ENCODE measurements at regions not wholly inside any gene's neighbourhood (a gene's known extent, or its start where the extent isn't known, plus 50 kb on each side); places are given as distances from the start of the nearest gene placed in this dataset.

GRCh38 chr13:88592105-88592504 is 920.9 kb downstream of the SLITRK5 start:
- TF ChIP-seq CTCF (IDR thresholded peaks at IDR 0.05): no peak
- TF ChIP-seq POLR2A (IDR thresholded peaks at IDR 0.05): no peak

Data from prostate gland (tissue), 2 donors.